ENCODE measurements at regions not wholly inside any gene's neighbourhood (a gene's known extent, or its start where the extent isn't known, plus 50 kb on each side); places are given as distances from the start of the nearest gene placed in this dataset.
A peak's percentile ranks its signal among the peaks of the same experiment; 100 is the strongest.

DNA sequence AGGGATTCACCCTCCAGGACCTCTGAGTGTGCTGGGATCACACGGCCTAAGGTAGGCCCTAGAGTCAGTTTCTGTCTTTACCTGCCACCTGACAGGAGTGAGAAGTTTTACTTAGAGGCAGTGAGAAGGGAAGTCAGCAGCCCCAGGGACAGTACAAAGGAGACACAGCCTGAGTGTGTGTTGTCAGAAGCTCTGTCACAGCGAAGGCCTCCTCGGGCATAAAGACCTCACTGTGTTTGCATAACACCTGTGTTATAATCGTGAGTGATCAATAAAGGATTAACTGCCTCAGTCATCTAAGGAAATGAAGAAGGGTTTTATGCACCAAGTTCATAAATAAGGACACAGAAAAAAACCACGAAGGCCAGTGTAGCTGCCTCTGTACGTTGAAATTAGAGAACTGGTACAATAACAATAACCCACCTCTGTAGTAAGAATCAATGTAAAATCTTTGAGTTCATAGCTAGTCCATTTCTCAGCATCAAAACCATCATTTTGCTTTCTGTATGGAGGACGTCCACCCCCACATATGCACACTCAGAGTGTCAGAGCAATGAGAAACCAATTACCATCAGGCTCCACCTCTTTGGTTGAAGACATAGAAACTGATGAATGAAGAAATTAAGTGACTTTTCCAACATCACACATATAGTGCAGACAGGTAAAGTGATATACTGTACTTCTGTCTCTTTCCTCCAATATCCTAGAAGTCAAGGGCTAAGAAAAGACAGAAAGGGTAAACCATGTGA, 159.3 kb downstream of the DAD1 start:
- Histone ChIP-seq H3K27ac (no peak overlapping the region), H3K36me3 (no peaks in the 10 kb centered on the region), H3K4me1 (peaks cover 10 to 17% of the 10 kb centered on the region in 2 donors), H3K9me3 (no peaks in the 10 kb centered on the region), H3K4me3 (no peak overlapping the region), H3K27me3 (no peaks in the 10 kb centered on the region)
- in situ Hi-C loops (cut with MboI; ENCODE audit: low sequenced_read_pairs in 4 of 4): no loop called here
- intact Hi-C loops (cut with DNase I; ENCODE audit: low total_unique reads): no loop called here
- DNase-seq: no peak
- TF ChIP-seq POLR2A (IDR thresholded peaks at IDR 0.05): no peak
- TF ChIP-seq, protein P1, sequence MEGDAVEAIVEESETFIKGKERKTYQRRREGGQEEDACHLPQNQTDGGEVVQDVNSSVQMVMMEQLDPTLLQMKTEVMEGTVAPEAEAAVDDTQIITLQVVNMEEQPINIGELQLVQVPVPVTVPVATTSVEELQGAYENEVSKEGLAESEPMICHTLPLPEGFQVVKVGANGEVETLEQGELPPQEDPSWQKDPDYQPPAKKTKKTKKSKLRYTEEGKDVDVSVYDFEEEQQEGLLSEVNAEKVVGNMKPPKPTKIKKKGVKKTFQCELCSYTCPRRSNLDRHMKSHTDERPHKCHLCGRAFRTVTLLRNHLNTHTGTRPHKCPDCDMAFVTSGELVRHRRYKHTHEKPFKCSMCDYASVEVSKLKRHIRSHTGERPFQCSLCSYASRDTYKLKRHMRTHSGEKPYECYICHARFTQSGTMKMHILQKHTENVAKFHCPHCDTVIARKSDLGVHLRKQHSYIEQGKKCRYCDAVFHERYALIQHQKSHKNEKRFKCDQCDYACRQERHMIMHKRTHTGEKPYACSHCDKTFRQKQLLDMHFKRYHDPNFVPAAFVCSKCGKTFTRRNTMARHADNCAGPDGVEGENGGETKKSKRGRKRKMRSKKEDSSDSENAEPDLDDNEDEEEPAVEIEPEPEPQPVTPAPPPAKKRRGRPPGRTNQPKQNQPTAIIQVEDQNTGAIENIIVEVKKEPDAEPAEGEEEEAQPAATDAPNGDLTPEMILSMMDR (IDR thresholded peaks at IDR 0.05 in 4 of 5, conservative IDR thresholded peaks at IDR 0.05 in 1 of 5): no peak
- no peak for ATAC-seq

DNA sequence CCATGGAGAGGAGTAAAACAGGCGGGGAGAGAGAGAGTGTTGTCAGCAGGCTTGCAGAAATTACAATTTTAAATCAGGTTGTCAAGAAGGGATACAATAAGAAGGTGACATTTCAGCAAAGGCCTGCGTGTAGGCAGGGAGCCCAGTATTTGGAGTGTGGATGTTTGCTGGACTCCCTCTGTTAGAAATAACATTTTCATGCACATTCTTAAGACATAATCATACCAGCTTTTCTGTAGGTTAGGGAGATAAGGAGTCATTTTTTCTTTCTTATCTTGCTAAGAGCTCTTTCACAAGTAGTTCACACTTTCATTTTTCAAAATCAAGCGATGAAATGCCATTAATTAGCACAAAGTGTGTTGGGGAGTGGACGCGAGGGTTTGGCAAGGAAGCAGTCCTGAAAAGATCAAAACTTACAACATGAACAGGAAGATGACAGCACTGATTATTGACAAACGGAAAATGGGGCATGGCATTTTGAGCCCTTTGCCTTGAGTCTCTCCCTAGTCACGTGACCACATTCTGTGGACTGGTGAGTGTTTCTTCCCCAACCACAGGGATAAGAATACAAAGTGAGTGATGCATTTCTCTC, 160.2 kb downstream of the DAD1 start:
- TF ChIP-seq, protein P1 (IDR thresholded peaks at IDR 0.05 in 4 of 5, conservative IDR thresholded peaks at IDR 0.05 in 1 of 5): no peak
- TF ChIP-seq POLR2A (IDR thresholded peaks at IDR 0.05): no peak
- Histone ChIP-seq H3K4me3 (no peak overlapping the region), H3K4me1 (peaks cover 10 to 17% of the 10 kb centered on the region in 2 donors), H3K36me3 (no peaks in the 10 kb centered on the region), H3K27me3 (no peaks in the 10 kb centered on the region), H3K27ac (no peak overlapping the region), H3K9me3 (no peaks in the 10 kb centered on the region)
- ATAC-seq: no peak
- no peak for DNase-seq
- intact Hi-C loops (cut with DNase I; ENCODE audit: low total_unique reads): no loop called here
- in situ Hi-C loops (cut with MboI; ENCODE audit: low sequenced_read_pairs in 4 of 4): no loop called here

DNA sequence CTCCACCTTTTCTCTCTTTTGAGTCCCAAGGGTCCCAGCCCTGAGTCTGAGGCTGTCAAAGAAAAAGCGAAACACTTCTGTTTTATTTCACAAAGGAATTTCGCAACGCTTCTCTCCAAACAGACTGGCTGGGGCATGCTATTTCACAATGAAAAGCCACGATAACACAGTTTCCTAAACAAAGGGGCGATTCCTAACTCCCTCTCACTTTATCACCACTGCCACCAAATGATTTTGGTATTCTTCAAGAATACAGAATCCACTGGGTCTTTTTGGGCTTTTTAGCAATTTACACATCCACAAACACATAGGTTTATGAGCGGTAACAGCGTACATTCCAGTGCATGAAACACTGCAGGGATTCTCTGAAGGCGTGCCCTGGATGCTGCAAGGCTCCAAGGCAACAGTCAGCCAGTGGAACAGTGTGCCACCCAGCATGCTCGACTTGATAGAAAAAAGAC, 161.2 kb downstream of the DAD1 start:
- no peaks in the 10 kb centered on the region for H3K9me3 ChIP-seq
- no peak overlapping the region for H3K4me3 ChIP-seq
- no peaks in the 10 kb centered on the region for H3K36me3 ChIP-seq
- peak in 1 of 2 donors; percentile 34 for DNase-seq
- TF ChIP-seq, protein P1 (IDR thresholded peaks at IDR 0.05 in 4 of 5, conservative IDR thresholded peaks at IDR 0.05 in 1 of 5): no peak
- TF ChIP-seq POLR2A (IDR thresholded peaks at IDR 0.05): no peak
- no peaks in the 10 kb centered on the region for H3K27me3 ChIP-seq
- ATAC-seq: peak; percentile 76 to 81
- in situ Hi-C loops (cut with MboI; ENCODE audit: low sequenced_read_pairs in 4 of 4) (no loop called here), intact Hi-C loops (cut with DNase I; ENCODE audit: low total_unique reads) (no loop called here)
- H3K27ac ChIP-seq: no peak overlapping the region
- H3K4me1 ChIP-seq: peaks cover 5 to 10% of the 10 kb centered on the region in 2 donors

DNA sequence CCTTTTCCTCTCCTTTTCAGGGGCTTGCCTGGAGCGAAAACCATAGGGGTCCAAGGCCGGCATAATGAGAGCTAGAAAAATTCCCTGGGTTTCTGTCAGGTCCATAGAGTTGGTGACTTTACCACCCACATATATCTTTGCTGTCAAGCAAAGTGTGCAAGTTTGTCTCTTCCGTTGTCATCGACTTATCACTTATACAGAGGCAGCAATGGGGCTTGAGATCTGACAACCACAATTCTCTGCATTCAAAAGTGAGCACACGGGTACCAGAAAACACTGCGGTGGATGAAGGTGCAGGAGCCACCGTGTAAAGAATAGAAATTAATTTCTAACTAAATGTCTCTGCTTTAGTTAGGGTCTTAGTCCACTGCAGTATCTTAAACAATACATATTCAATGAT, 162.3 kb downstream of the DAD1 start:
- TF ChIP-seq, protein P1 (IDR thresholded peaks at IDR 0.05 in 4 of 5, conservative IDR thresholded peaks at IDR 0.05 in 1 of 5): no peak
- TF ChIP-seq POLR2A (IDR thresholded peaks at IDR 0.05): no peak
- no peaks in the 10 kb centered on the region for H3K27me3 ChIP-seq
- ATAC-seq: no peak
- no peaks in the 10 kb centered on the region for H3K9me3 ChIP-seq
- H3K36me3 ChIP-seq: no peaks in the 10 kb centered on the region
- in situ Hi-C loops (cut with MboI; ENCODE audit: low sequenced_read_pairs in 4 of 4) (no loop called here), intact Hi-C loops (cut with DNase I; ENCODE audit: low total_unique reads) (no loop called here)
- no peak for DNase-seq
- H3K27ac ChIP-seq: no peak overlapping the region
- no peaks in the 10 kb centered on the region for H3K4me1 ChIP-seq
- H3K4me3 ChIP-seq: no peak overlapping the region
